ENCODE measurements at regions not wholly inside any gene's neighbourhood (a gene's known extent, or its start where the extent isn't known, plus 50 kb on each side); places are given as distances from the start of the nearest gene placed in this dataset.

GRCh38 chr19:34066007-34066643 lies 106.2 kb upstream of the LSM14A start:
- H3K79me1 ChIP-seq (ENCODE audit: insufficient read depth, low read depth, low read length, poor library complexity, severe bottlenecking), result no peaks in the 10 kb centered on the region
- Mint-ChIP-seq H3K9me3 (no peaks in the 10 kb centered on the region), H3K4me3 (peak overlapping the region in 1 of 2 experiments; percentile 61; a peak in 3 of 5 replicates), H3K4me1 (peaks cover 13 to 14% of the 10 kb centered on the region in 2 experiments), H3K27me3 (ENCODE audit: low read depth) (no peaks in the 10 kb centered on the region), H3K36me3 (ENCODE audit: insufficient read depth in 1 of 3, low read depth in 3 of 3) (no peaks in the 10 kb centered on the region), H3K27ac (peak overlapping the region in 2 of 3 experiments; percentile 19 to 32; a peak in 1 of 7 replicates)
- no peak overlapping the region for H3T11ph ChIP-seq (ENCODE audit: low read length)
- H3K14ac ChIP-seq (ENCODE audit: insufficient read depth, low read length), result no peak overlapping the region
- no peak for DNase-seq
- H2BK120ac ChIP-seq (ENCODE audit: low read depth, low read length, poor library complexity, severe bottlenecking), result no peak overlapping the region
- H2BK15ac ChIP-seq (ENCODE audit: low read depth, low read length), result no peak overlapping the region
- H3K18ac ChIP-seq (ENCODE audit: insufficient read length, low read depth, low read length), result no peak overlapping the region
- H2BK12ac ChIP-seq (ENCODE audit: insufficient read length, low read depth, low read length), result no peak overlapping the region
- H2AK5ac ChIP-seq (ENCODE audit: insufficient read length, low read length), result no peak overlapping the region
- H3K9ac ChIP-seq (ENCODE audit: extremely low read depth, insufficient read length, low read length), result no peak overlapping the region
- H3K23me2 ChIP-seq (ENCODE audit: insufficient read length, low read depth, low read length, poor library complexity, severe bottlenecking), result no peaks in the 10 kb centered on the region
- H3K27ac ChIP-seq (ENCODE audit: insufficient read length, low read depth, low read length), result no peak overlapping the region
- H3K23ac ChIP-seq (ENCODE audit: insufficient read length, low read depth, low read length), result no peak overlapping the region
- no peak overlapping the region for H2AFZ ChIP-seq (ENCODE audit: low read length)
- H2BK20ac ChIP-seq (ENCODE audit: low read depth, low read length, poor library complexity, severe bottlenecking), result no peak overlapping the region
- H4K91ac ChIP-seq (ENCODE audit: insufficient read length, low read depth, low read length), result no peak overlapping the region
- H3K4me1 ChIP-seq (ENCODE audit: insufficient read depth, low read length), result peaks cover 2% of the 10 kb centered on the region; the same call in 1 of the 2 replicates
- no peak overlapping the region for H4K8ac ChIP-seq (replicated peaks; ENCODE audit: insufficient read length, low read depth, low read length)
- H3K79me2 ChIP-seq (ENCODE audit: insufficient read depth, low read length), result no peaks in the 10 kb centered on the region
- no peaks in the 10 kb centered on the region for H3K9me3 ChIP-seq (ENCODE audit: control insufficient read depth, low read depth, low read length)
- H4K5ac ChIP-seq (ENCODE audit: insufficient read length, low read depth, low read length), result no peak overlapping the region
- H3K4ac ChIP-seq (ENCODE audit: low read depth, low read length), result no peak overlapping the region
- H4K20me1 ChIP-seq (ENCODE audit: control insufficient read depth, insufficient read depth, insufficient read length), result peaks cover 4% of the 10 kb centered on the region
- TF ChIP-seq, protein P1, sequence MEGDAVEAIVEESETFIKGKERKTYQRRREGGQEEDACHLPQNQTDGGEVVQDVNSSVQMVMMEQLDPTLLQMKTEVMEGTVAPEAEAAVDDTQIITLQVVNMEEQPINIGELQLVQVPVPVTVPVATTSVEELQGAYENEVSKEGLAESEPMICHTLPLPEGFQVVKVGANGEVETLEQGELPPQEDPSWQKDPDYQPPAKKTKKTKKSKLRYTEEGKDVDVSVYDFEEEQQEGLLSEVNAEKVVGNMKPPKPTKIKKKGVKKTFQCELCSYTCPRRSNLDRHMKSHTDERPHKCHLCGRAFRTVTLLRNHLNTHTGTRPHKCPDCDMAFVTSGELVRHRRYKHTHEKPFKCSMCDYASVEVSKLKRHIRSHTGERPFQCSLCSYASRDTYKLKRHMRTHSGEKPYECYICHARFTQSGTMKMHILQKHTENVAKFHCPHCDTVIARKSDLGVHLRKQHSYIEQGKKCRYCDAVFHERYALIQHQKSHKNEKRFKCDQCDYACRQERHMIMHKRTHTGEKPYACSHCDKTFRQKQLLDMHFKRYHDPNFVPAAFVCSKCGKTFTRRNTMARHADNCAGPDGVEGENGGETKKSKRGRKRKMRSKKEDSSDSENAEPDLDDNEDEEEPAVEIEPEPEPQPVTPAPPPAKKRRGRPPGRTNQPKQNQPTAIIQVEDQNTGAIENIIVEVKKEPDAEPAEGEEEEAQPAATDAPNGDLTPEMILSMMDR (conservative IDR thresholded peaks at IDR 0.05), result no peak
- WGBS (ENCODE audit: extremely low coverage, insufficient read length, low lambda C conversion rate), result no CpG with 5 or more reads among the region's 14 CpGs
- no peak overlapping the region for H2BK5ac ChIP-seq (ENCODE audit: insufficient read length, low read length)
- H3K4me2 ChIP-seq (ENCODE audit: insufficient read depth, insufficient read length, low read length), result no peak overlapping the region
- no peak overlapping the region for H3K56ac ChIP-seq (ENCODE audit: insufficient read length, low read depth, low read length)
- H3K27me3 ChIP-seq (ENCODE audit: insufficient read depth, low read length), result no peaks in the 10 kb centered on the region

All from H9 (cell line).